ENCODE measurements at regions not wholly inside any gene's neighbourhood (a gene's known extent, or its start where the extent isn't known, plus 50 kb on each side); places are given as distances from the start of the nearest gene placed in this dataset.

GRCh38 chr9:108310202-108310601 lies 545.6 kb downstream of the ACTL7B start:
- no peak for TF ChIP-seq CTCF (IDR thresholded peaks at IDR 0.05)
- no peak for TF ChIP-seq POLR2A (IDR thresholded peaks at IDR 0.05)

All from adrenal gland (tissue), 5 donors.